Gastroesophageal sphincter (tissue), 3 donors: ENCODE measurements at regions not wholly inside any gene's neighbourhood (a gene's known extent, or its start where the extent isn't known, plus 50 kb on each side); places are given as distances from the start of the nearest gene placed in this dataset.

ENCODE experiments used
- EP300 ChIP-seq: sonication (generic); formaldehyde crosslinking; IDR thresholded peaks from one replicate; pipeline ENCODE4 v1.6.1; 2017; ENCODE audit warnings: antibody characterized with exemption, mild to moderate bottlenecking
- POLR2A ChIP-seq, 2 donors: fragments of 450-650 bp; IDR thresholded peaks; one replicate each; pipeline ENCODE4 v1.6.1; 2017; ENCODE audit warnings: antibody characterized with exemption in 2 of 2, mild to moderate bottlenecking in 2 of 2, moderate library complexity in 1 of 2
- POLR2AphosphoS5 ChIP-seq: sonication (generic); formaldehyde crosslinking; IDR thresholded peaks from one replicate; pipeline ENCODE4 v1.6.1; 2017; ENCODE audit warnings: antibody characterized with exemption
- TF ChIP-seq, protein P1 (sequence below), 4 experiments: fragments of 200-600 bp in 2 of 4; fragments of 450-650 bp in 2 of 4; sonication (generic) in 1 of 4; IDR thresholded peaks; one replicate each; pipeline ENCODE4 v1.5.1; 2017 to 2019; ENCODE audit warnings: antibody characterized with exemption in 4 of 4, mild to moderate bottlenecking in 2 of 4, moderate library complexity in 2 of 4

GRCh38 chr5:8363138-8363537 is 494.2 kb downstream of the MTRR start:
- TF ChIP-seq POLR2A (IDR thresholded peaks at IDR 0.05) (no peak), POLR2AphosphoS5 (no peak), EP300 (no peak)
- TF ChIP-seq, protein P1, sequence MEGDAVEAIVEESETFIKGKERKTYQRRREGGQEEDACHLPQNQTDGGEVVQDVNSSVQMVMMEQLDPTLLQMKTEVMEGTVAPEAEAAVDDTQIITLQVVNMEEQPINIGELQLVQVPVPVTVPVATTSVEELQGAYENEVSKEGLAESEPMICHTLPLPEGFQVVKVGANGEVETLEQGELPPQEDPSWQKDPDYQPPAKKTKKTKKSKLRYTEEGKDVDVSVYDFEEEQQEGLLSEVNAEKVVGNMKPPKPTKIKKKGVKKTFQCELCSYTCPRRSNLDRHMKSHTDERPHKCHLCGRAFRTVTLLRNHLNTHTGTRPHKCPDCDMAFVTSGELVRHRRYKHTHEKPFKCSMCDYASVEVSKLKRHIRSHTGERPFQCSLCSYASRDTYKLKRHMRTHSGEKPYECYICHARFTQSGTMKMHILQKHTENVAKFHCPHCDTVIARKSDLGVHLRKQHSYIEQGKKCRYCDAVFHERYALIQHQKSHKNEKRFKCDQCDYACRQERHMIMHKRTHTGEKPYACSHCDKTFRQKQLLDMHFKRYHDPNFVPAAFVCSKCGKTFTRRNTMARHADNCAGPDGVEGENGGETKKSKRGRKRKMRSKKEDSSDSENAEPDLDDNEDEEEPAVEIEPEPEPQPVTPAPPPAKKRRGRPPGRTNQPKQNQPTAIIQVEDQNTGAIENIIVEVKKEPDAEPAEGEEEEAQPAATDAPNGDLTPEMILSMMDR (IDR thresholded peaks at IDR 0.05), result no peak
